ENCODE measurements at regions not wholly inside any gene's neighbourhood (a gene's known extent, or its start where the extent isn't known, plus 50 kb on each side); places are given as distances from the start of the nearest gene placed in this dataset.

DNA sequence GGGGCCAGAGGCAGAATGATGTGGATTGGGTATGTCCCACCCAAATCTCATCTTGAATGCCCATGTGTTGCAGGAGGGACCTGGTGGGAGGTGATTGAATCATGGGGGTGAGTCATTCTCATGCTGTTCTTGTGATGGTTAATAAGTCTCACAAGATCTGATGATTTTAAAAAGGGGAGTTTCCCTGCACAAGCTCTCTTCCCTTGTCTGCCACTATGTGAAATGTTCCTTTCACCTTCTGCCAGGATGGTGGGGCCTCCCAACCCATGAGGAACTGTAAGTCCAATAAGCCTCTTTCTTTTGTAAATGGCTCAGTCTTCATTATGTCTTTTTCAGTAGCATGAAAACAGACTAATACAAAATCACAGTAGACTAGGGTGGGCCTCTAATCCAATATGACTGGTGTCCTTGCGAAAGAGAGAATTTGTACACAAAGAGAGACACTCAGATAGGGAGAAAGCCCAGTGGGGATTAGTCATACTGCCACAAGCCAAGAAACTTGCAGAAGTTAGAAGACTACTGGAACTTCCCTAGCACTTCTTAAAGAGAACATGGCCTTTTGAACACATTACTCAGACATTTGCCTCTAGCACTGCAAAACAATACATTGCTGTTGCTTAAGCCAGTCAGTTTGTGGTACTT lies 68.4 kb downstream of the ANXA1 start:
- DNase-seq (ENCODE audit: low read depth, low spot score) = peak; percentile 86
- H3K27ac ChIP-seq = peak overlapping the region; percentile 35

GRCh38 chr9:73223594-73223993 lies 71.9 kb downstream of the ANXA1 start:
- H3K27ac ChIP-seq = no peak overlapping the region
- DNase-seq (ENCODE audit: low read depth, low spot score) = no peak

DNA sequence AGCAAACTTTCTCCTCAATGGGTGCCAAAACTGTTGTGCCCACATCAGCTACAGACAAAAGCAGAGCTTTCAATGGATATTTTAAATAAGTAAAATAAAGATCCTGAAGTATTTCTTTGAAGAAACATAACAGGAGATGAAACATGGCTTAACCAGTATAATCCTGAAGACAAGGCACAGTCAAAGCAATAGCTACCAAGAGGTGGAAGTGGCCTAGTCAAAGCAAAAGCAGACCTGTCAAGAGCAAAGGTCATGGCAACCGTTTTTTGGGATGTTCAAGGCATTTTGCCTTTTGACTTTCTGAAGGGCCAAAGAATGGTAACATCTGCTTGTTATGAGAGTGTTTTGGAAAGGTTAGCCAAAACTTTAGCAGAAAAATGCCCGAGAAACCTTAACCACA lies 77.9 kb downstream of the ANXA1 start:
- no peak overlapping the region for H3K27ac ChIP-seq
- no peak for DNase-seq (ENCODE audit: low read depth, low spot score)

GRCh38 chr9:73230251-73230650 lies 78.6 kb downstream of the ANXA1 start:
- DNase-seq (ENCODE audit: low read depth, low spot score) = no peak
- no peak overlapping the region for H3K27ac ChIP-seq

DNA sequence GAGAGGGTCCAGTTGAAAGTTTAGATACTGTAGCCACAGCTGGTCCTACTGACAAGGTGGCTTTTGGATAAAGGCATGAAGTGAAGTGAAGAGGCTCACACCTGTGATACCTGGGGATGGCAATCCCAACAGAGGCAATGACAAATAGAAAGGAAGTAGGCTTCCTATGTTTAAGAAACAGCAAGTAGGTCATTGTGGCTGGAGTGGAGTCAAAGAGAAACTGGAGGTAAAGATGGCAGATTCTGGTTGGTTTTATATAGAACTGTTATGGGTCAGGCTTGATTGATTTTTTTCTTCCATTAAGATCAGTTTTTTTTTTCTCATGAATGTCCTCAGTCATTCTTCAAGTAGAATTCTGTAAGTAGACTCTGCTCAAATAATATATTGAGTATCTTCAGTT lies 79.5 kb downstream of the ANXA1 start:
- no peak overlapping the region for H3K27ac ChIP-seq
- DNase-seq (ENCODE audit: low read depth, low spot score) = no peak

- no peak for DNase-seq (ENCODE audit: low read depth, low spot score)
- H3K27ac ChIP-seq = no peak overlapping the region
Observed at GRCh38 chr9:73233359-73234007, 81.8 kb downstream of the ANXA1 start.

DNA sequence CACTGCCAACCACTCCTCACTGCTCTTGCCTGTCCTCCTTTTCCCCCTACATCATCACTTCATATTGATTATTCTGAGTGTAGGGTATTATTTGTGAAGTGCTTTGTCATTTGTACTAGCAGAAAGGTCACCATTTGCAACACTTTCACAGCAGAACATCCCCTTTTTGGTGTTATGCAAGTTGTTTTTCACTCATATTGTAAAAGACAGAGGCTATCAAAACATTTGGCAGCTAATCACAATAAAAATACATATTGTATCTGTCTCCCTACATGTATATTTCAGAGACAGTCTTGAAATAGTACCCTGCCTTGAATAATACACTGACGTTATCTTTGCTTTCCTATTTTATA lies 82.3 kb downstream of the ANXA1 start:
- no peak for DNase-seq (ENCODE audit: low read depth, low spot score)
- no peak overlapping the region for H3K27ac ChIP-seq

GRCh38 chr9:73237140-73237539 lies 85.5 kb downstream of the ANXA1 start:
- H3K27ac ChIP-seq = no peak overlapping the region
- DNase-seq (ENCODE audit: low read depth, low spot score) = no peak

GRCh38 chr9:73239570-73240265 lies 88.1 kb downstream of the ANXA1 start:
- no peak overlapping the region for H3K27ac ChIP-seq
- DNase-seq (ENCODE audit: low read depth, low spot score) = no peak

DNA sequence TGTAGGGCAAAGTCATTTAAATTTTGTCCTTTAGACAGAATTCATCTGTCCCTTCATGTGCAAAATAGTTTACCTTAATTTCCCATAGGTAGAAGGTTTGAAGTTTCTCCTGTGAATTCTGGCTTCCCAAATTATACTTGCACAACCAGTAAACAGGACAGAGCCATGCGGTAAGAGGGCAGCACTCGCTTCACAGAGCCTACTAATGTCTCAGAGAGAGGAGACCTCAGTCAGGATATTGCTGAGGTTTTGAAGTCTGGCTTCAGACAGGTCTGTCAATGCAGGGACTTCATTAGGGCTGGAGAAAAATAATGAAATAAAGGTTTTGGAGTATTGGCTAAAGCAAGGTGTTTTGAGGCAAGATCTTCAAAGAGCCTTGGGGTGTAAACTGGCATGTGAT lies 91.4 kb downstream of the ANXA1 start:
- no peak for DNase-seq (ENCODE audit: low read depth, low spot score)

DNA sequence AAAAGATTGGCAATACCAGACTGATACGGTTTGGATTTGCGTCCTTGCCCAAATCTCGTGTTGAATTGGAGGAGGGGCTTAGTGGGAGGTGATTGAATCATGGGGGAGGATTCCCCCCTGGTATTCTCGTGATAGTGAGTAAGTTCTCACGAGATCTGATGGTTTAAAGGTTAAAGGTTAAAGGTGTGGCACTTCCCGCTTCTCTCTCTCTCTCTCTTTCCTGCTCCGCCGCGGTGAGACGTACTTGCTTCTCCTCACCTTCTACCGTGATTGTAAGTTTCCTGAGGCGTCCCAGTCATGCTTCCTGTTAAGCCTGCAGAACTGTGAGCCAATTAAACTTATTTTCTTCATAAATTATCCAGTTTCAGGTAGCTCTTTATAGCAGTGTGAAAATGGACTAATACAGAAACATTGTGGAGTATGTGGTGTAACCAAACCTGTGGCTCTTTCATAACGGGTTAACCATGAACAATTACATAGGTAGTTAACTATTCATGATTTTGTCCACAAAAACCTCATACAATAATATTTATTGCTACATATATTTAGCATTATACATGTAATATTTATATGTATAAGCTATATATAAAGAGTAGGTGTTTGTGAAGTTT lies 107.5 kb downstream of the ANXA1 start:
- no peak overlapping the region for H3K27ac ChIP-seq
- DNase-seq (ENCODE audit: low read depth, low spot score) = no peak

More for the DNA sequence above, 91.4 kb downstream of the ANXA1 start:
- no peak overlapping the region for H3K27ac ChIP-seq

DNA sequence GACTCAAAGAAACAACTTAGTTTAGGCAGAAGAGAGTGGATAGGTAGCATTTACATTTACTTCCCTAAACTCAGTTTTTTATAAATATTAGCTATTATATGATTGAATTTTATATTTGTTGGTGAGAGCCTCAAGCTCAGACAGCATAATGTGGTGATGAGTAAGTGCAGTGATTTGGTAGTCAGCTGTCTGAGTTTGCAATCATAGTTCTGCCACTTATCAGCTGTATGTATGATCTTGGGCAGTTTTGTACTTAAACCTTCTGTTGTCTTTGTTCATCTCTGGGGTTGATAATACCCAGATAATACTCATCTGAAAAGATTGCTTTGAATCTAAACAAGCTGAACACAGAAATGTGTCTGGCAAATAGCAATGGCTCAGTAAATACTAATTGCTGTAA lies 108.8 kb downstream of the ANXA1 start:
- no peak for DNase-seq (ENCODE audit: low read depth, low spot score)

DNA sequence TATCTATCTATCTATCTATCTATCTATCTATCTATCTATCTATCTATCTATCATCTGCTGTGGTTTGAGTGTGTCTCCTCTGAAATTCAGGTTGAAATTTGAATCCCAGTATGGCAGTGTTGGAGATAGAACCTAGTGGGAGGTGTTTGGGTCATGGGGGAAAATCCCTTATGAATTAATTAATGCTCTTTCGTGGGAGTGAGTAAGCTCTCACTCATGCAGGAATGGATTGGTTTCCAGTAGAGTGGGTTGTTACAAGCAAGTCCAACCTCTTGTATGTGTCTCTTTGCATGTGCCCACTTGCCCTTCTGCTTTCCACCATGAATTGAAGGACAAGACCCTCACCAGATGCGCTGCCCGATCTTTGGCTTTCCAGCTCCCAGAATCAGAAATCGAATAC lies 113.0 kb downstream of the ANXA1 start:
- no peak overlapping the region for H3K27ac ChIP-seq
- no peak for DNase-seq (ENCODE audit: low read depth, low spot score)

More for the DNA sequence above, 108.8 kb downstream of the ANXA1 start:
- no peak overlapping the region for H3K27ac ChIP-seq

GRCh38 chr9:73265876-73266275 lies 114.2 kb downstream of the ANXA1 start:
- DNase-seq (ENCODE audit: low read depth, low spot score) = no peak

GRCh38 chr9:73269430-73270101 lies 117.9 kb downstream of the ANXA1 start:
- H3K27ac ChIP-seq = no peak overlapping the region
- peak; percentile 10 for DNase-seq (ENCODE audit: low read depth, low spot score)

More at GRCh38 chr9:73265876-73266275, 114.2 kb downstream of the ANXA1 start:
- H3K27ac ChIP-seq = no peak overlapping the region

DNA sequence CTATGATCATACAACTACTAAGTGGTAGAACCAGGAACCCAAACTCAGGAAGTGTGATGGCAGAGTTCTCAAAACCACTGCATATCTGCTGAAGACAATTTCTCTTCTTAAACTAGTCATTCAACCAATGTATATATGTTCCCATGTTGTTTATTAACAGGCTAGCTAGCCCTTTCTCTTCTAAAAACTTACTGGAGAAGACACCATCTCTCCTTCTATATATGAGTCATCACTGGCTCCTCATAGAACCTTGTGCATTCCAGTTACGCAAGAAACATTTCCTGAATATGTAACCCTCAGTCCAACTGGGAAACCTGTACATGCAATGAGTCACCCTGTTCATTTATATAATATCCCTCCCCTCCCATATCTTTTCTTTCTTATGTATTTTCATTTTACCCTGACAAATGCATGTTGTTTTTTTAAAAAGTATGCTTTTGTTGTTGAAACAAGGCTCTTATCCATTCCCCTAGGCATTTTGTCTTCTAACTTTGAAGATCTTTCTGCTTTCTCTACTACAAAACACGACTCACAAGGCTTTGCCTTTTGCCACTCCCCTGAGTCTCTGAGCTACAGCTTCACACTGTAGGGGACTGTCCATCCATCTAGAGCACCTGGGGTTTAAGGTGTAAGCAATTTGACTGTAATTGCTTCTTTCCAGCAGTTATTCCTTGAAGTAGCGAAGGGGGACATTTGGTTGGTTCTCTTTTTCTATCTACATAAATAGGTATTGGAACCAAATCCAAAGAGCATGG lies 119.5 kb downstream of the ANXA1 start:
- DNase-seq (ENCODE audit: low read depth, low spot score) = peak; percentile 78
- peak overlapping the region; percentile 36 for H3K27ac ChIP-seq

GRCh38 chr9:73280113-73280512 lies 128.4 kb downstream of the ANXA1 start:
- DNase-seq (ENCODE audit: low read depth, low spot score) = no peak
- no peak overlapping the region for H3K27ac ChIP-seq

DNA sequence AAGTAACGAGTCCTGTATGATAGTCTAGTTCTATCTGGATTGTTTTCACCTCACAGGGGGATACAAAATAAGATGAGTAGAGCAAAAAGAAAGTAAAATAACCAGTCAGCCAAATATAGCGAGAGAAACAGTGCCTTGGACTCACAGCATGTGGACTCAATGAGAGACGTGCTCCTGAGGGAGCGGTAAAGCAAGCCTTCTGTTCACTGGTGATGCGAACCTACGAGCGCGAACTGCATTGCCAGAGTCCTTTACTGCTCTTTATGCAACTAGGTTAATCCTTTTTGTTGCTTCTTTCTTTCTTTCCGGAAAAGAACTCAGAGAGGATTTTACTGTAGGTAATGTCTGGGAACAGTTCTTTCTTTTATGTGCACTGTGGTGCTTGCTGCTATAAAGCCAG lies 132.7 kb downstream of the ANXA1 start:
- no peak for DNase-seq (ENCODE audit: low read depth, low spot score)
- no peak overlapping the region for H3K27ac ChIP-seq

DNA sequence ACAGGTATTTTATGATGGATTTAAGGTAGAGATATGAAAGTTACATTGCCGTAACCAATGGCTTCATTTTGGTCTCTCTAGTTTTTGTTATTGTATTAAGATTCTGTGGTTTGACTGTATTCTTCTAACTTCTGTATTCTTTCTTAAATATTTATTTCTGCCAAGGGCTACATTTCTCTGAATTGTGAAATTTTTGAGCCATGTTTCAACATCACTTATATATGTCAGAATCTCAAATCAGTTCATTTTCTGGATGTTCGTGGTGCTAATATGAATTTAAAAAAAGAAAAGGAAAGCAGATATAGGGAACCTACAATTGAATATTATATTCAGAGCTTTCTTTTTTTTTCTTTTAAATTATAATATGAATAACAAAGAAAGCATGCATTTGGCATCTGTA lies 142.7 kb downstream of the ANXA1 start:
- no peak for DNase-seq (ENCODE audit: low read depth, low spot score)
- no peak overlapping the region for H3K27ac ChIP-seq

- H3K27ac ChIP-seq = no peak overlapping the region
- no peak for DNase-seq (ENCODE audit: low read depth, low spot score)
Observed at GRCh38 chr9:73325983-73326382, 174.3 kb downstream of the ANXA1 start.
